22Rv1 (cell line): ENCODE measurements at regions not wholly inside any gene's neighbourhood (a gene's known extent, or its start where the extent isn't known, plus 50 kb on each side); places are given as distances from the start of the nearest gene placed in this dataset.

Experiments
- ZFX ChIP-seq: fragments of 450-650 bp; IDR thresholded peaks from 2 replicates; pipeline ENCODE4 v1.6.1; 2017; ENCODE audit warnings: antibody characterized with exemption, borderline replicate concordance
- TF ChIP-seq, protein P1 (sequence below): fragments of 450-650 bp; IDR thresholded peaks from 2 replicates; pipeline ENCODE4 v1.5.1; 2017; ENCODE audit warnings: mild to moderate bottlenecking

DNA sequence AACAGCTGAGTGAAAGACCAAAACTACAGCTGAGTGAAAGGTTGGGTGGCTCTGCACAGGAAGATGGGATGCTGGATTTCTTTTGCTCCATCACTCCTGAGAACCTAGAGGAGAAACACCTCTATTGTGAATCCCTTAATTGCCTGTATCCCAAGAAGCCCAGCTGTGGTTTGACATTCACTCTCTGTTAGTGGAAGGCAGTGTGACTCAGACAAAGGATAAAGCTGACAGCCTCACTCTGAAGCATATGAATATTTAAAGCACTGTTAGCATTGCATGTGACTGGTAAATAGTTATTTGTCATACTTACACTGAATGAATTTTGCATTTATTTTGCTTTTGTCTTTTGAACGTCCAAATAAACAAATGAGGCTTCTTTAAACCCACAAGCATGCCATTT lies 367.1 kb upstream of the RIOK2 start:
- TF ChIP-seq, protein P1, sequence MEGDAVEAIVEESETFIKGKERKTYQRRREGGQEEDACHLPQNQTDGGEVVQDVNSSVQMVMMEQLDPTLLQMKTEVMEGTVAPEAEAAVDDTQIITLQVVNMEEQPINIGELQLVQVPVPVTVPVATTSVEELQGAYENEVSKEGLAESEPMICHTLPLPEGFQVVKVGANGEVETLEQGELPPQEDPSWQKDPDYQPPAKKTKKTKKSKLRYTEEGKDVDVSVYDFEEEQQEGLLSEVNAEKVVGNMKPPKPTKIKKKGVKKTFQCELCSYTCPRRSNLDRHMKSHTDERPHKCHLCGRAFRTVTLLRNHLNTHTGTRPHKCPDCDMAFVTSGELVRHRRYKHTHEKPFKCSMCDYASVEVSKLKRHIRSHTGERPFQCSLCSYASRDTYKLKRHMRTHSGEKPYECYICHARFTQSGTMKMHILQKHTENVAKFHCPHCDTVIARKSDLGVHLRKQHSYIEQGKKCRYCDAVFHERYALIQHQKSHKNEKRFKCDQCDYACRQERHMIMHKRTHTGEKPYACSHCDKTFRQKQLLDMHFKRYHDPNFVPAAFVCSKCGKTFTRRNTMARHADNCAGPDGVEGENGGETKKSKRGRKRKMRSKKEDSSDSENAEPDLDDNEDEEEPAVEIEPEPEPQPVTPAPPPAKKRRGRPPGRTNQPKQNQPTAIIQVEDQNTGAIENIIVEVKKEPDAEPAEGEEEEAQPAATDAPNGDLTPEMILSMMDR = no peak
- no peak for TF ChIP-seq ZFX
